Left ventricle myocardium inferior (tissue), 1 donor: ENCODE measurements at regions not wholly inside any gene's neighbourhood (a gene's known extent, or its start where the extent isn't known, plus 50 kb on each side); places are given as distances from the start of the nearest gene placed in this dataset.

ENCODE experiments used
- DNase-seq: peaks from one replicate; pipeline ENCODE4 v3.0.0-alpha.2; 2020
- H3K27ac ChIP-seq: fragments of 200-600 bp; replicated peaks from 2 replicates; pipeline ENCODE4 v1.8.0; 2021
- H3K27me3 ChIP-seq: fragments of 200-600 bp; 2 replicates; pipeline ENCODE4 v1.8.0; 2021; ENCODE audit warnings: low read depth
- H3K36me3 ChIP-seq: fragments of 200-600 bp; 2 replicates; pipeline ENCODE4 v1.8.0; 2021
- H3K4me1 ChIP-seq: fragments of 200-600 bp; 2 replicates; pipeline ENCODE4 v1.8.0; 2021
- H3K4me3 ChIP-seq: fragments of 200-600 bp; 2 replicates; pipeline ENCODE4 v1.8.0; 2021; ENCODE audit warnings: mild to moderate bottlenecking, moderate library complexity
- H3K9me3 ChIP-seq: fragments of 200-600 bp; replicated peaks from 2 replicates; pipeline ENCODE4 v1.8.0; 2021
- intact Hi-C: fragments of 100-400 bp; cut with micrococcal nuclease; formaldehyde crosslinking; loops from one replicate; pipeline ENCODE4 v1.11.0; 2022
- TF ChIP-seq, protein P1 (sequence below): fragments of 200-600 bp; IDR thresholded peaks from 2 replicates; pipeline ENCODE4 v1.8.0; 2021; ENCODE audit warnings: antibody characterized with exemption, mild to moderate bottlenecking, borderline replicate concordance
- donor health status: DM: no; HTN: yes; CAD: no; lungs with severe emphysema.

DNA sequence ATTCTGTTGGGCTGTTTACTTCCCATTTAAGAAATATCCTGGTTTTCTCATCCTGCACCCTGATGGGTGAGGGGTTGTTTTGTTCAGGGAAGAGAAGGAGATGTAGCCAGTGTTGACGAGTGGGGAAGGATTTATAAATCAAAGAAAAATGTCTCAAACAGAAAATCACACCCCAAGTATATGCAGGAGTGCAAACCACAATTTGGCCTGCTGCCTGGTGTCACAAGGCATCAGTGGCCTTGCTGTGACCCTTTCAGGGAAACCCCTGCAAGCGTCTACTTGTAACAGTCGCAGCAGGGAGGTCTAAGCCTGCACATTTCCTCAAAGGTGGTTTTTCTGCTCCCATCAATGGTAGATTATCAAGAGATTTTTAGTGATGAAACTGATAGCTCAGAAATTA lies 132.6 kb upstream of the LRRN1 start:
- intact Hi-C loops, result no loop called here
- Histone ChIP-seq H3K36me3 (no peaks in the 10 kb centered on the region), H3K4me1 (peaks cover 7% of the 10 kb centered on the region), H3K27me3 (peaks cover 20% of the 10 kb centered on the region), H3K9me3 (peaks cover 9% of the 10 kb centered on the region), H3K4me3 (no peak overlapping the region), H3K27ac (no peak overlapping the region)
- DNase-seq, result no peak
- TF ChIP-seq, protein P1, sequence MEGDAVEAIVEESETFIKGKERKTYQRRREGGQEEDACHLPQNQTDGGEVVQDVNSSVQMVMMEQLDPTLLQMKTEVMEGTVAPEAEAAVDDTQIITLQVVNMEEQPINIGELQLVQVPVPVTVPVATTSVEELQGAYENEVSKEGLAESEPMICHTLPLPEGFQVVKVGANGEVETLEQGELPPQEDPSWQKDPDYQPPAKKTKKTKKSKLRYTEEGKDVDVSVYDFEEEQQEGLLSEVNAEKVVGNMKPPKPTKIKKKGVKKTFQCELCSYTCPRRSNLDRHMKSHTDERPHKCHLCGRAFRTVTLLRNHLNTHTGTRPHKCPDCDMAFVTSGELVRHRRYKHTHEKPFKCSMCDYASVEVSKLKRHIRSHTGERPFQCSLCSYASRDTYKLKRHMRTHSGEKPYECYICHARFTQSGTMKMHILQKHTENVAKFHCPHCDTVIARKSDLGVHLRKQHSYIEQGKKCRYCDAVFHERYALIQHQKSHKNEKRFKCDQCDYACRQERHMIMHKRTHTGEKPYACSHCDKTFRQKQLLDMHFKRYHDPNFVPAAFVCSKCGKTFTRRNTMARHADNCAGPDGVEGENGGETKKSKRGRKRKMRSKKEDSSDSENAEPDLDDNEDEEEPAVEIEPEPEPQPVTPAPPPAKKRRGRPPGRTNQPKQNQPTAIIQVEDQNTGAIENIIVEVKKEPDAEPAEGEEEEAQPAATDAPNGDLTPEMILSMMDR, result no peak

DNA sequence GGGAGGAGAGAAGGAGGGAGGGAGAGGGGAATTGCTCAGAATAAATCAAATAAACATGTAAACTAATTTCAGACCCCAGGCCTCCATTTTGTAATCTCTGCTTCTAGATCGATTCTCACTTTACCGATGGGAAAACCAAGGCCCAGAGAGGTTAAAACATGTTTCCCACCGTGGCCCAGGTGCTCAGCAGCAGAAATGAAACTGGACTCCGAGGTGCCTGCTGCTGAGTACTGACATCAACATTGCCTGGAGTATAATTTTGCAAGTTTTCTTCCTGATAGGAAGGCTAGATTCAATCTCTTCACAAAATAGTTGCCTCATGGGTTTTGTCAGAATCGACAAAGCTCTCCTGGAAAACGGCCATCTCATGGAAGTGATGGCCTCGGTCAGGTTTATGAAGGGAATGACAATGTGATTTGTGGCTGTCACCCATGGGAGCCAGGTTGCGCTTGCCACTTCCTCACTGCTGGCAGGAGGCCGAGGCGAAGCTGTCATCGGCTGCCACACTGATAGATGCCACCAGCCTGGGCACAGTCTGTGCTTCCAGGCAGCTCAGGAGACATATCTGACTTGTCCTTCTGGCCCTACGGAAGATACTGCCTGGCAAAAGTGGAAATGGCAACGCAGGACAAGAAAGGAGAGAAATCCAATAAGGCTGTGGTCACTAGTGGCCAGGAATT lies 133.1 kb upstream of the LRRN1 start:
- H3K4me3 ChIP-seq, result no peak overlapping the region
- peaks cover 9% of the 10 kb centered on the region for H3K9me3 ChIP-seq
- H3K36me3 ChIP-seq, result no peaks in the 10 kb centered on the region
- peaks cover 7% of the 10 kb centered on the region for H3K4me1 ChIP-seq
- intact Hi-C loops, result no loop called here
- no peak overlapping the region for H3K27ac ChIP-seq
- H3K27me3 ChIP-seq, result peaks cover 20% of the 10 kb centered on the region
- DNase-seq, result peak; percentile 63
- TF ChIP-seq, protein P1, result no peak

DNA sequence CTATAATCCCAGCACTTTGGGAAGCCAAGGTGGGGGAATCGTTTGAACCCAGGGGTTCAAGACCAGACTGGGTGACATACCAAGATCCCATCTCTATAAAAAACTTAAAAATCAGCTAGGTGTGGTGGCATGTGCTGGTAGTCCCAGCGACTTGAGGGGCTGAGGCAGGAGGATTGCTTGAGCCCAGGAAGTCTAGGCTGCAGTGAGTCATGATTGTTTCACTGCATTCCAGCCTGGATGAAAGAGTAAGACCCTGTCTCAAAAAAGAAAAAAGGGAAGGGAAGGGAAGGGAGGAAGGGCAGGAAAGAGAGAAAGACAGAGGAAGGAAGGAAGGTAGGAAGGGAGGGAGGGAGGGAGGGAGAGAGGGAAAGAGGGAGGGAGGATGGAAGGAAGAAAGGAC lies 133.7 kb upstream of the LRRN1 start:
- TF ChIP-seq, protein P1, result no peak
- peaks cover 9% of the 10 kb centered on the region for H3K9me3 ChIP-seq
- intact Hi-C loops, result no loop called here
- H3K4me3 ChIP-seq, result no peak overlapping the region
- H3K36me3 ChIP-seq, result no peaks in the 10 kb centered on the region
- H3K27me3 ChIP-seq, result peaks cover 14% of the 10 kb centered on the region
- no peak overlapping the region for H3K27ac ChIP-seq
- no peak for DNase-seq
- H3K4me1 ChIP-seq, result peaks cover 7% of the 10 kb centered on the region

DNA sequence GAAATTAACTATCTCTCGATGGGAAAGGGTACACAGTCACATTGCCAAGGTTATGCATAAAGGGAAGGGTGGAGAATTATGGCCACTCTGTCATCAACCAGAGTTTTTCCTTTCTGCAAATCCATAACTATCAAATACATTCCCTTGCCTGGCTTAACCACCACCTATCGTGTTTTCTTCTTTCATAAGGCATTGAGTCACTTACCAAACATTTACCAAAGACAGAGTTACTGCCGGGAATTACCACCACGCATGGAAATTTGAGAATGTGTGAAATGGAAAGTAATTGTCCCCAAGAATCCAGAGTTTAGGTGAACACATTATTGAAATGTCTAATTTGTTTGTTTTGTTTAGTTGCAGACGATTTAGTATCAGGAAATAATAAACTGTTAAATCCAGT lies 134.3 kb upstream of the LRRN1 start:
- H3K4me3 ChIP-seq, result no peak overlapping the region
- no peaks in the 10 kb centered on the region for H3K36me3 ChIP-seq
- no peak for DNase-seq
- peaks cover 8% of the 10 kb centered on the region for H3K27me3 ChIP-seq
- no peak overlapping the region for H3K27ac ChIP-seq
- TF ChIP-seq, protein P1, result no peak
- peaks cover 7% of the 10 kb centered on the region for H3K4me1 ChIP-seq
- intact Hi-C loops, result no loop called here
- peaks cover 9% of the 10 kb centered on the region for H3K9me3 ChIP-seq

DNA sequence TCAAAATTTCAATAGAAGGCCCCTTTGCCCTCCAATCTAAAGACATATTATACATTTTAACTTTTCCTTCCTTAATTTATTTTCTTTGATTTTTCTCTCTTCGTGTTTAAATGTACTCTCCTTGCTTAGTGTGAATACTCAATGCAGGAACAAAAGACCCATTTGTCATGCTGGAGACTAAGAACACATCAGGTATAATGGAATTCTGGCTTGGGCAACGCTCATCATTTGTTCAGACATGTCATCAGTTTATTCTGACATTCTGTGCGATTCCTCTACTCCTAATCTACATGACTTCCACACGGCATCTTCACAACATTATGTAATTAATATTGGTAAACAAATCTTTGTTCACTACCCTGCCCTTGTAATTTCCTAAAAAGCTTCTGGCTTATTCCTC lies 136.6 kb upstream of the LRRN1 start:
- TF ChIP-seq, protein P1, result no peak
- intact Hi-C loops, result no loop called here
- DNase-seq, result no peak
- Histone ChIP-seq H3K4me3 (no peak overlapping the region), H3K4me1 (peaks cover 7% of the 10 kb centered on the region), H3K9me3 (peaks cover 16% of the 10 kb centered on the region), H3K27me3 (no peaks in the 10 kb centered on the region), H3K36me3 (no peaks in the 10 kb centered on the region), H3K27ac (no peak overlapping the region)
